Liver (tissue), 3 donors: ENCODE measurements at regions not wholly inside any gene's neighbourhood (a gene's known extent, or its start where the extent isn't known, plus 50 kb on each side); places are given as distances from the start of the nearest gene placed in this dataset.

Source experiments
- HNF4G ChIP-seq: IDR thresholded peaks from 2 replicates; pipeline ENCODE4 v1.6.1; 2016; ENCODE audit warnings: antibody characterized with exemption
- JUND ChIP-seq, 2 donors: IDR thresholded peaks; 2 replicates each; pipeline ENCODE4 v1.6.1; 2016; ENCODE audit warnings: antibody characterized with exemption in 2 of 2
- RAD21 ChIP-seq, 2 donors: IDR thresholded peaks; 2 replicates each; pipeline ENCODE4 v1.6.1; 2016; ENCODE audit warnings: antibody characterized with exemption in 2 of 2, mild to moderate bottlenecking in 2 of 2
- TAF1 ChIP-seq: conservative IDR thresholded peaks from 2 replicates; pipeline ENCODE4 v1.6.1; 2016; ENCODE audit warnings: antibody characterized with exemption, mild to moderate bottlenecking
- TF ChIP-seq, protein P1 (sequence below): fragments of 150-350 bp; IDR thresholded peaks from 2 replicates; pipeline ENCODE4 v1.5.1; 2017; ENCODE audit warnings: improper control_type of control experiment, low read depth, low read length; ENCODE audit not compliant: missing input control
- TF ChIP-seq, protein P2 (sequence below): IDR thresholded peaks from 2 replicates; pipeline ENCODE4 v1.6.1; 2016; ENCODE audit warnings: antibody characterized with exemption
- TF ChIP-seq, protein P3 (sequence below): IDR thresholded peaks from 2 replicates; pipeline ENCODE4 v1.6.1; 2016; ENCODE audit warnings: antibody characterized with exemption, mild to moderate bottlenecking
- TF ChIP-seq, protein P4 (sequence below): IDR thresholded peaks from 2 replicates; pipeline ENCODE4 v1.6.1; 2016; ENCODE audit warnings: antibody characterized with exemption
- donor health status: healthy.
- donor health status: healthy.

DNA sequence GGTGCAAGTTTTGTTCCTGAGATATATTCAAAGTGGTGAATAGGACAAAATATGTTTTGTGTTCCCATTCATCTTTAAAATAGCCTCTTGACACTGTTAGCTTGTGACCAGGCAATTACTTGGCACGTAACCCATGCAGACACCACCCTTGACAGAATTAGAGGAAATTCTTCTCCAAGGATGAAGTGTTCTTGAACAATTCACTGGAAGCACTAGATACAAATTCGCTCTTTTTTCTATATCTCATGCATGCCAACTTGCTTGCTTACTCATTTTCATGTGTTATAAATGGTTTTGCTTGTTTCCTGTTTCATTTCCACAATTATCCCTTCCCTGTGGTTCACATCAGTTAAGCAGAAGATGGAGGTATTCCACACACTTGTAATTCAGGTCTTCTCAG is 105.2 kb upstream of the MAN1A1 start:
- TF ChIP-seq, protein P1, sequence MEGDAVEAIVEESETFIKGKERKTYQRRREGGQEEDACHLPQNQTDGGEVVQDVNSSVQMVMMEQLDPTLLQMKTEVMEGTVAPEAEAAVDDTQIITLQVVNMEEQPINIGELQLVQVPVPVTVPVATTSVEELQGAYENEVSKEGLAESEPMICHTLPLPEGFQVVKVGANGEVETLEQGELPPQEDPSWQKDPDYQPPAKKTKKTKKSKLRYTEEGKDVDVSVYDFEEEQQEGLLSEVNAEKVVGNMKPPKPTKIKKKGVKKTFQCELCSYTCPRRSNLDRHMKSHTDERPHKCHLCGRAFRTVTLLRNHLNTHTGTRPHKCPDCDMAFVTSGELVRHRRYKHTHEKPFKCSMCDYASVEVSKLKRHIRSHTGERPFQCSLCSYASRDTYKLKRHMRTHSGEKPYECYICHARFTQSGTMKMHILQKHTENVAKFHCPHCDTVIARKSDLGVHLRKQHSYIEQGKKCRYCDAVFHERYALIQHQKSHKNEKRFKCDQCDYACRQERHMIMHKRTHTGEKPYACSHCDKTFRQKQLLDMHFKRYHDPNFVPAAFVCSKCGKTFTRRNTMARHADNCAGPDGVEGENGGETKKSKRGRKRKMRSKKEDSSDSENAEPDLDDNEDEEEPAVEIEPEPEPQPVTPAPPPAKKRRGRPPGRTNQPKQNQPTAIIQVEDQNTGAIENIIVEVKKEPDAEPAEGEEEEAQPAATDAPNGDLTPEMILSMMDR, result no peak
- TF ChIP-seq, protein P2, sequence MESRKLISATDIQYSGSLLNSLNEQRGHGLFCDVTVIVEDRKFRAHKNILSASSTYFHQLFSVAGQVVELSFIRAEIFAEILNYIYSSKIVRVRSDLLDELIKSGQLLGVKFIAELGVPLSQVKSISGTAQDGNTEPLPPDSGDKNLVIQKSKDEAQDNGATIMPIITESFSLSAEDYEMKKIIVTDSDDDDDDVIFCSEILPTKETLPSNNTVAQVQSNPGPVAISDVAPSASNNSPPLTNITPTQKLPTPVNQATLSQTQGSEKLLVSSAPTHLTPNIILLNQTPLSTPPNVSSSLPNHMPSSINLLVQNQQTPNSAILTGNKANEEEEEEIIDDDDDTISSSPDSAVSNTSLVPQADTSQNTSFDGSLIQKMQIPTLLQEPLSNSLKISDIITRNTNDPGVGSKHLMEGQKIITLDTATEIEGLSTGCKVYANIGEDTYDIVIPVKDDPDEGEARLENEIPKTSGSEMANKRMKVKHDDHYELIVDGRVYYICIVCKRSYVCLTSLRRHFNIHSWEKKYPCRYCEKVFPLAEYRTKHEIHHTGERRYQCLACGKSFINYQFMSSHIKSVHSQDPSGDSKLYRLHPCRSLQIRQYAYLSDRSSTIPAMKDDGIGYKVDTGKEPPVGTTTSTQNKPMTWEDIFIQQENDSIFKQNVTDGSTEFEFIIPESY, result no peak
- TF ChIP-seq HNF4G (no peak), JUND (IDR thresholded peaks at IDR 0.05) (no peak), RAD21 (IDR thresholded peaks at IDR 0.05) (no peak), TAF1 (no peak)
- TF ChIP-seq, protein P3, sequence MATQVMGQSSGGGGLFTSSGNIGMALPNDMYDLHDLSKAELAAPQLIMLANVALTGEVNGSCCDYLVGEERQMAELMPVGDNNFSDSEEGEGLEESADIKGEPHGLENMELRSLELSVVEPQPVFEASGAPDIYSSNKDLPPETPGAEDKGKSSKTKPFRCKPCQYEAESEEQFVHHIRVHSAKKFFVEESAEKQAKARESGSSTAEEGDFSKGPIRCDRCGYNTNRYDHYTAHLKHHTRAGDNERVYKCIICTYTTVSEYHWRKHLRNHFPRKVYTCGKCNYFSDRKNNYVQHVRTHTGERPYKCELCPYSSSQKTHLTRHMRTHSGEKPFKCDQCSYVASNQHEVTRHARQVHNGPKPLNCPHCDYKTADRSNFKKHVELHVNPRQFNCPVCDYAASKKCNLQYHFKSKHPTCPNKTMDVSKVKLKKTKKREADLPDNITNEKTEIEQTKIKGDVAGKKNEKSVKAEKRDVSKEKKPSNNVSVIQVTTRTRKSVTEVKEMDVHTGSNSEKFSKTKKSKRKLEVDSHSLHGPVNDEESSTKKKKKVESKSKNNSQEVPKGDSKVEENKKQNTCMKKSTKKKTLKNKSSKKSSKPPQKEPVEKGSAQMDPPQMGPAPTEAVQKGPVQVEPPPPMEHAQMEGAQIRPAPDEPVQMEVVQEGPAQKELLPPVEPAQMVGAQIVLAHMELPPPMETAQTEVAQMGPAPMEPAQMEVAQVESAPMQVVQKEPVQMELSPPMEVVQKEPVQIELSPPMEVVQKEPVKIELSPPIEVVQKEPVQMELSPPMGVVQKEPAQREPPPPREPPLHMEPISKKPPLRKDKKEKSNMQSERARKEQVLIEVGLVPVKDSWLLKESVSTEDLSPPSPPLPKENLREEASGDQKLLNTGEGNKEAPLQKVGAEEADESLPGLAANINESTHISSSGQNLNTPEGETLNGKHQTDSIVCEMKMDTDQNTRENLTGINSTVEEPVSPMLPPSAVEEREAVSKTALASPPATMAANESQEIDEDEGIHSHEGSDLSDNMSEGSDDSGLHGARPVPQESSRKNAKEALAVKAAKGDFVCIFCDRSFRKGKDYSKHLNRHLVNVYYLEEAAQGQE, result no peak
- TF ChIP-seq, protein P4, sequence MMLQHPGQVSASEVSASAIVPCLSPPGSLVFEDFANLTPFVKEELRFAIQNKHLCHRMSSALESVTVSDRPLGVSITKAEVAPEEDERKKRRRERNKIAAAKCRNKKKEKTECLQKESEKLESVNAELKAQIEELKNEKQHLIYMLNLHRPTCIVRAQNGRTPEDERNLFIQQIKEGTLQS, result no peak
